T-helper 17 cell (primary cell): ENCODE measurements at regions not wholly inside any gene's neighbourhood (a gene's known extent, or its start where the extent isn't known, plus 50 kb on each side); places are given as distances from the start of the nearest gene placed in this dataset.

Source experiments
- ATAC-seq: fragments of 150-1000 bp; cut with Tn5 transposase; 2 replicates; pipeline ENCODE4 v1.10.0; 2021; ENCODE audit warnings: mild to moderate bottlenecking, moderate library complexity
- DNase-seq, 3 donors: peaks; one replicate each; pipeline versions ENCODE4 v3.0.0 to v3.0.0-alpha.2; 2020 to 2021
- H3K9me3 ChIP-seq: one replicate; pipeline ENCODE4 v1.7.0; 2013; ENCODE audit warnings: low read length, mild to moderate bottlenecking; ENCODE audit not compliant: control insufficient read depth, poor library complexity, severe bottlenecking
- H3K27ac Mint-ChIP-seq: one replicate; pipeline ENCODE4 v1.8.0; 2022; ENCODE audit warnings: mild to moderate bottlenecking, moderate library complexity, mixed read lengths
- H3K27me3 Mint-ChIP-seq: one replicate; pipeline ENCODE4 v1.8.0; 2022; ENCODE audit warnings: mixed read lengths
- H3K36me3 Mint-ChIP-seq: one replicate; pipeline ENCODE4 v1.8.0; 2022; ENCODE audit warnings: low read depth, mixed read lengths
- H3K4me1 Mint-ChIP-seq: one replicate; pipeline ENCODE4 v1.8.0; 2022; ENCODE audit warnings: mild to moderate bottlenecking, mixed read lengths
- H3K4me3 Mint-ChIP-seq: one replicate; pipeline ENCODE4 v1.8.0; 2022; ENCODE audit warnings: mild to moderate bottlenecking, moderate library complexity, mixed read lengths

DNA sequence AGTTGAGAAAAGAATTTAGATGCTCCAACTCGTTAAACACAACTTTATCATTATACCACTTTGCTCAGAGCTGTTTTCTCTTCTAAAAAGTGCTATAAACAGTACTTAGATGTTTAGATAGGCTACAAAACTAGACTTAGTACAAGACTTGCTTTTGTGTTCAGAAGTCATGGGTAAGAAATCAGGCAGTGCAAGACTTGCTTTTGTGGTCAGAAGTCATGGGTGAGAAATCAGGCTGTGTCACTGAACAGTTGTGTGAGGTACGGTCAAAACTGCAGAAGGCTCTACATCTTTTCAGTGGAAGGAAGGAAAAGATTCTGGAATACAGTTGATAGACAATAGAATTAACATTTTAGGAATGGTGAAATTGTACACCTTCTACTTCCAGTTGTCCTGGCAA is 239.7 kb downstream of the DNAJB9 start:
- Mint-ChIP-seq H3K36me3 (no peaks in the 10 kb centered on the region), H3K27ac (no peak overlapping the region), H3K4me3 (no peak overlapping the region), H3K27me3 (no peaks in the 10 kb centered on the region), H3K4me1 (no peaks in the 10 kb centered on the region)
- DNase-seq (no peak), ATAC-seq (no peak)
- H3K9me3 ChIP-seq: no peaks in the 10 kb centered on the region

DNA sequence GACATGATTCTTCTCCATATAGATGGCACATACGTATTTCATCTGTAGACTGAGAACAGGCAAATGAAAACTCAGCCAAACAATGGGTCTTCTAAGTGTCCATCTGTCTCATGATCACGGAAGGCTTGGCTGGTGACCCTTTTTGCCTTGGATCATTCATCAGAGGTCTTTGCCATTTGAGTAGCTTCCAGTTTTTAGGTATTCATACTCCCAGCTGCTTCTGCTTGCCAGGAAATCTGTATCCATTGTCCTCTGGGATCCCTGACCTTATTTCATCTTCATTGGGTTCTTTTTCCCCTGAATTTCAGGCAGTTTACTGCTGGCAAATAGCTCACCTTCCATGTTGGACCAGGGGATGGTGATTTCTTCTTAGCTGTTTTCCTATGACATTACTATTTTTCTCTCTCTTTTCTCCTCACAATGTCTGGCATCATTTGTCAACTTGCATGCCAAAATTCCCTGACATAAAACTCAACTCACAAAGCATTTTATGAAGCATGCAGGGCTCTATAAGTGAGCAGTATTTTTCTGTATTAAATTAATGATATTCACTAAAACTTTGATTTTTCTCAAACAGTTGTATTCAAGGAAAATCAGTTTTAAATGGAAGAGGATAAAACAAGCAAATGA is 241.2 kb downstream of the DNAJB9 start:
- no peak for DNase-seq
- H3K36me3 Mint-ChIP-seq: no peaks in the 10 kb centered on the region
- H3K27me3 Mint-ChIP-seq: no peaks in the 10 kb centered on the region
- H3K27ac Mint-ChIP-seq: no peak overlapping the region
- no peaks in the 10 kb centered on the region for H3K9me3 ChIP-seq
- H3K4me3 Mint-ChIP-seq: no peak overlapping the region
- H3K4me1 Mint-ChIP-seq: no peaks in the 10 kb centered on the region
- no peak for ATAC-seq

GRCh38 chr7:108813251-108814014 is 243.8 kb downstream of the DNAJB9 start:
- no peaks in the 10 kb centered on the region for H3K9me3 ChIP-seq
- H3K27ac Mint-ChIP-seq: no peak overlapping the region
- no peak for ATAC-seq
- H3K4me1 Mint-ChIP-seq: no peaks in the 10 kb centered on the region
- no peak overlapping the region for H3K4me3 Mint-ChIP-seq
- no peaks in the 10 kb centered on the region for H3K36me3 Mint-ChIP-seq
- DNase-seq: no peak
- no peaks in the 10 kb centered on the region for H3K27me3 Mint-ChIP-seq

DNA sequence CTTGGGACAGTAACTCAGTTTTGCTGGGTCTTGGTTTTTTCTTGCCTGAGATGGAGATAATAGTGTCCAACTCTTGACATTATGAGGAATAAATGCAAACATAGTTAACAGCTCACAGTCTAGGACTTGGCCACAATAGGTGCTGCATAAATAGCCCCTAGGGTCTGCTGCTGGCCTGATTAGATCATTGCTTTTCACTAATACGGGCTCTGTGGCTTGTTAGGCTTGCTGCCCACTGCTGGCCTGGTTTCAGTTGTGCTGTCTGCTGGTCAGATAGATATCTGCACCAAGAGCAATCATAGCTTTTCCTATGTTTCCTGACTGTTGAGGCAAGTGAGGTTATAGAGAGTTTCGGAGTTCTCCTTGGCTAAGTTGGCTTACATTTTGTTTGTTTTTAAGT is 246.1 kb downstream of the DNAJB9 start:
- no peaks in the 10 kb centered on the region for H3K27me3 Mint-ChIP-seq
- no peaks in the 10 kb centered on the region for H3K9me3 ChIP-seq
- DNase-seq: no peak
- H3K4me1 Mint-ChIP-seq: no peaks in the 10 kb centered on the region
- ATAC-seq: no peak
- no peak overlapping the region for H3K27ac Mint-ChIP-seq
- no peak overlapping the region for H3K4me3 Mint-ChIP-seq
- H3K36me3 Mint-ChIP-seq: no peaks in the 10 kb centered on the region

DNA sequence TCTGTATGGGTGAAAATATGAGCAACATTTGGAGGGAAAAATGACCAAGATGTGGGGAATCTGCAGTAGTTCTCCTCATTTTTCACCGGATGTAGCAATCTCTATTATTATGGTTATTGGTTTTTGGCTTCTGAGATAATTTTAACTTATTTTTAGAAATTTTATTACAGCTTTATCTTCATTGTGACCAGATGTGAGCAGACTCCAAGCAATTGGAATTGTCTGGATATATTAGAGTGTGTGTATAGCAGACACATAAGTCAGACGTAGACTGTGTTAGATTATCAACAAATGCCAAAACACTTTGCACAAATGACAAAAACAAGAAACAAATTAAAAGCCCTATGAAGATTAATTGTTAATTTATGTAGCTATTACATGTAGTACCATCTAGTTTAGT is 249.1 kb downstream of the DNAJB9 start:
- Mint-ChIP-seq H3K27ac (no peak overlapping the region), H3K36me3 (no peaks in the 10 kb centered on the region)

GRCh38 chr7:108824840-108825580 is 255.3 kb downstream of the DNAJB9 start:
- H3K9me3 ChIP-seq: no peaks in the 10 kb centered on the region
- DNase-seq (no peak), ATAC-seq (no peak)
- no peaks in the 10 kb centered on the region for H3K36me3 Mint-ChIP-seq
- H3K4me3 Mint-ChIP-seq: no peak overlapping the region
- no peaks in the 10 kb centered on the region for H3K27me3 Mint-ChIP-seq
- no peaks in the 10 kb centered on the region for H3K4me1 Mint-ChIP-seq
- H3K27ac Mint-ChIP-seq: no peak overlapping the region

More for the DNA sequence above, 249.1 kb downstream of the DNAJB9 start:
- no peaks in the 10 kb centered on the region for H3K4me1 Mint-ChIP-seq
- H3K9me3 ChIP-seq: no peaks in the 10 kb centered on the region
- ATAC-seq (no peak), DNase-seq (no peak)
- H3K4me3 Mint-ChIP-seq: no peak overlapping the region
- H3K27me3 Mint-ChIP-seq: no peaks in the 10 kb centered on the region

- Mint-ChIP-seq H3K4me3 (no peak overlapping the region), H3K27me3 (no peaks in the 10 kb centered on the region), H3K36me3 (no peaks in the 10 kb centered on the region), H3K27ac (no peak overlapping the region), H3K4me1 (no peaks in the 10 kb centered on the region)
- H3K9me3 ChIP-seq: no peaks in the 10 kb centered on the region
- DNase-seq (no peak), ATAC-seq (no peak)
Observed at GRCh38 chr7:108825581-108825909, 255.9 kb downstream of the DNAJB9 start.

DNA sequence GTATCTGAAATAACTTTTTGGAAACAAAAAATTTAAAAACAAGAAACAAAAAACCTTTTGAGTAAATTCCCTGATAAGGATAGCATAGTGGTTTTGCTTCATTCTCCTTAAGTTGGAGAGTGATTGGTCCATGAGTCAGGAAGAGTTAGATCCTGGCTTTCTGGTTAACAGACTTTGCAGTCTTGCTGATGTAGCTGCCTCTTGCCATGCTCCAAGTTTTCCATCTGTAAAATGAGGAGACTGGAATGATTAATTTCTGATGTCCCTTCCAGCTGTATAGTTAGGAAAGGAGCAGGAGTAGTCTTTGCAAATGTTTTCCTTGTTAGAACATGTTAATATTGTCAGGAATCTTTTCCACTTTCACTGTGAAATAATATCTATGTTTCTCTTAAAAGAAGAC is 266.6 kb downstream of the DNAJB9 start:
- Mint-ChIP-seq H3K36me3 (no peaks in the 10 kb centered on the region), H3K27me3 (no peaks in the 10 kb centered on the region), H3K4me1 (no peaks in the 10 kb centered on the region), H3K4me3 (no peak overlapping the region), H3K27ac (no peak overlapping the region)
- no peaks in the 10 kb centered on the region for H3K9me3 ChIP-seq
- ATAC-seq (no peak), DNase-seq (no peak)

GRCh38 chr7:108838198-108838597 is 268.5 kb downstream of the DNAJB9 start:
- no peaks in the 10 kb centered on the region for H3K9me3 ChIP-seq
- no peaks in the 10 kb centered on the region for H3K27me3 Mint-ChIP-seq
- no peaks in the 10 kb centered on the region for H3K4me1 Mint-ChIP-seq
- H3K36me3 Mint-ChIP-seq: no peaks in the 10 kb centered on the region
- no peak overlapping the region for H3K27ac Mint-ChIP-seq
- no peak overlapping the region for H3K4me3 Mint-ChIP-seq
- DNase-seq: no peak
- ATAC-seq: no peak

DNA sequence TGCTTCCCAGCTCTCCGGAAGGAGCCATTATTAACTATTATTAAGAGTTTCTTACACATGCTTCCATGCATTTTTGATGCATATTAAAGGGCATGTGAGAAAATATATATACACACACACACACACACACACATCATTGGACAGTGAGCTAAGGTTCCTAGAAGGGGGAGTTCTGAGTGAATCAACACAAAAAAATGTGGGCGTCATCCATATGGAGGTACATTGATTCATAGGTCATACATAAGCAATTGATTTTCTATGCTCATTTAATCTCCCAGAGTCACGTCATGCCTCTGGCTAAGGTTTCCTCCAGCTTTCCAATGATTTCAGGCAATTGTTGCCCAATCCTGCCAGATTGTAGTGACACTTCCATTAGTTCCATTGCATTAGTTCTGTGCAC is 269.4 kb downstream of the DNAJB9 start:
- no peaks in the 10 kb centered on the region for H3K36me3 Mint-ChIP-seq
- no peak for ATAC-seq

DNA sequence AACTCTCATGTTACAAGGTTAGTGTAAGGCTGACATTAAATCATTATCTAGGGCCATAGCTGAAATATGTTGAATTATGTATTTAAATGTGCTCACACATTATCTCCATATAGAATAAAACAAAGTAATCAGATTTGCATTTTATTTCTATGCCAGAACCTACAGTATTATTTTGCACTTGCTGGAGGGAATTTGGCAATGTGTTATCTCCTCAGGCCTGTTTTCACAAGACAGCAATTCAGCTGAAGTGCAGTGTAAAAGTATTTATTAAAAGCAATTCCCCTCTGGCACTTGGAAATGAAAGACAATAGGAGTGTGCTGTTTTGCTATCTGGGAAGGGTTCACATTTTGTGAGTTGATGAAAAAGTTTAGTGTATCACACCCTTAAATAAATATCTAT is 276.3 kb downstream of the DNAJB9 start:
- H3K4me1 Mint-ChIP-seq: no peaks in the 10 kb centered on the region

More for the DNA sequence above, 269.4 kb downstream of the DNAJB9 start:
- H3K4me1 Mint-ChIP-seq: no peaks in the 10 kb centered on the region
- H3K9me3 ChIP-seq: no peaks in the 10 kb centered on the region
- DNase-seq: no peak
- H3K4me3 Mint-ChIP-seq: no peak overlapping the region
- H3K27me3 Mint-ChIP-seq: no peaks in the 10 kb centered on the region
- H3K27ac Mint-ChIP-seq: no peak overlapping the region

DNA sequence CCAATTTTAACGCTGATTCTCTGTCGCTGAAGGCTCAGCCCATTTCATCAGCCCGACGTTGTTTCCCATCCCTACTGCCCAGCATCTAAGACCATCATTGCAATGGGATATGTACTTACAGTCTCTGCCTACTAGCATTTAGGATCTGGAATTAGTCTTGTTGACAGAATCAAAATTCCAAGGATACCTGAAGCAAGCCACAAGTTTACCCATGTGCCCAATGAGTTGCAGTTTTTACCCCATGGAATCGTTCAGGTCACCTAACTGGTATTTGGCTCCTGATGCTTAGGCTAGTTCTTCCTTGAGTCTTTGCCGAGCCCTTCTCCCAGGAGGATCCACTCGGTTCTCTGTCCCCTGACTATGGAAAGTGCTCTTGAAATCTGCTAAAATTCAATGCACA is 276.8 kb downstream of the DNAJB9 start:
- no peak for ATAC-seq
- H3K27me3 Mint-ChIP-seq: no peaks in the 10 kb centered on the region

More for the DNA sequence above, 276.3 kb downstream of the DNAJB9 start:
- DNase-seq (no peak), ATAC-seq (no peak)
- Mint-ChIP-seq H3K4me3 (no peak overlapping the region), H3K27me3 (no peaks in the 10 kb centered on the region), H3K36me3 (no peaks in the 10 kb centered on the region), H3K27ac (no peak overlapping the region)
- H3K9me3 ChIP-seq: no peaks in the 10 kb centered on the region

DNA sequence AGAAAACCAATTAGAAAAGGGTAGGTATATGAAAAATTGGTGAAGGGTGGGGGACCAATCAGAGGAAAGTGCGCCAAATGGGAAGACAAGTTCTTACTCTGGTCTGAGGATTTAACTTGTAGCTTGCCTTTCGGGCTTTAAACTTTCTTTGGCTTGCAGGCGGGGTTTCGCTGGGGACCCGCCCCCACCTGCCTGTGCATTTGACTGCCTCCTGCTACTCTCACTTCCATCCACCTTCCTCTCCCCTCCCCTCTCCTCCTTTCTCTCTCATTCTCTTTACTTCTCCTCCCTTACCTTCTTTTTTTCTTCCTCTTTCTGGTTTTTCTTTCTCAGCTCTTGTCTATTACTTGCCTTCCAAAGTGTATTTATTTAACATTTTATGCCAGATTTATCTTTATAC is 278.8 kb downstream of the DNAJB9 start:
- no peaks in the 10 kb centered on the region for H3K9me3 ChIP-seq
- Mint-ChIP-seq H3K27me3 (no peaks in the 10 kb centered on the region), H3K4me1 (no peaks in the 10 kb centered on the region), H3K36me3 (no peaks in the 10 kb centered on the region), H3K4me3 (no peak overlapping the region), H3K27ac (no peak overlapping the region)
- DNase-seq: no peak
- no peak for ATAC-seq

More for the DNA sequence above, 276.8 kb downstream of the DNAJB9 start:
- H3K9me3 ChIP-seq: no peaks in the 10 kb centered on the region
- Mint-ChIP-seq H3K27ac (no peak overlapping the region), H3K36me3 (no peaks in the 10 kb centered on the region), H3K4me1 (no peaks in the 10 kb centered on the region), H3K4me3 (no peak overlapping the region)
- DNase-seq: no peak
